Gastrocnemius medialis (tissue), 4 donors: ENCODE measurements at regions not wholly inside any gene's neighbourhood (a gene's known extent, or its start where the extent isn't known, plus 50 kb on each side); places are given as distances from the start of the nearest gene placed in this dataset.

ENCODE experiments used
- CTCF ChIP-seq, 5 experiments: fragments of 450-650 bp in 3 of 5; fragments of 200-600 bp in 2 of 5; sonication (generic) in 2 of 5; IDR thresholded peaks in 4 of 5; conservative IDR thresholded peaks in 1 of 5; 1 replicate in 4 of 5; 2 replicates in 1 of 5; pipeline ENCODE4 v1.5.1; 2016 to 2019; ENCODE audit warnings: antibody characterized with exemption in 5 of 5, mild to moderate bottlenecking in 3 of 5, moderate library complexity in 3 of 5
- POLR2A ChIP-seq, 2 donors: fragments of 450-650 bp; IDR thresholded peaks; one replicate each; pipeline ENCODE4 v1.6.1; 2017; ENCODE audit warnings: antibody characterized with exemption in 2 of 2, mild to moderate bottlenecking in 2 of 2, moderate library complexity in 2 of 2

- TF ChIP-seq POLR2A (IDR thresholded peaks at IDR 0.05) = no peak
- no peak for TF ChIP-seq CTCF (IDR thresholded peaks at IDR 0.05 in 4 of 5, conservative IDR thresholded peaks at IDR 0.05 in 1 of 5)
Measured at GRCh38 chr12:102326982-102327381, 129.3 kb upstream of the PMCH start.
